ENCODE measurements at regions not wholly inside any gene's neighbourhood (a gene's known extent, or its start where the extent isn't known, plus 50 kb on each side); places are given as distances from the start of the nearest gene placed in this dataset.

- Histone ChIP-seq H3K36me3 (ENCODE audit: control insufficient read depth in 3 of 3, insufficient read depth in 3 of 3, low read length in 3 of 3) (no peaks in the 10 kb centered on the region), H3K27me3 (ENCODE audit: control insufficient read depth in 3 of 3, insufficient read depth in 3 of 3, low read length in 3 of 3) (peaks cover 0 to 3% (median 0%) of the 10 kb centered on the region in 3 donors), H3K9me3 (ENCODE audit: control insufficient read depth in 3 of 3, low read length in 3 of 3) (no peaks in the 10 kb centered on the region), H3K4me3 (ENCODE audit: low read length in 3 of 3) (no peak overlapping the region), H3K27ac (ENCODE audit: low read depth, low read length) (no peak overlapping the region), H3K9ac (ENCODE audit: low read depth in 1 of 3, low read length in 3 of 3) (no peak overlapping the region), H3K4me1 (ENCODE audit: control insufficient read depth in 3 of 3, insufficient read depth in 3 of 3, low read length in 3 of 3) (peaks cover 14 to 22% (median 15%) of the 10 kb centered on the region in 3 donors)
Measured at GRCh38 chr15:31226021-31226420, 100.6 kb upstream of the KLF13 start.

DNA sequence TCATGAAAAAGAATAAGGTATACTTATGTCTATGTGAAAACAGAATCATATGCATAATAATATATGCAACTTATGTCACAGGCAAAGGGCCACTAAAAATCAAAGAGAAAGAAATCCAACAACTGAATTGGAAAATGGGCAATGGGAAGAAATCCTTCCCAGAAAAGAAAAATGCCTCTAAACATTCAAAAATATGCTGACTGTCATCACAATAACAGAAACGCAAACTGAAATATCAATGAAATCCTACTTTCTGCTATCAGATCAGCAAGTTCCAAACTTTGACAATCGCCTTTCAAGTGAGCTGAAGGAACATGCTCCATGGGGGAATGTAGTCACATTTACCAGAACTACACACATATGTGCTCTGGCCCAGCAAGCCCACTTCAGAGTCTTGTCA is 99.4 kb upstream of the KLF13 start:
- Histone ChIP-seq H3K9ac (ENCODE audit: low read depth in 1 of 3, low read length in 3 of 3) (no peak overlapping the region), H3K36me3 (ENCODE audit: control insufficient read depth in 3 of 3, insufficient read depth in 3 of 3, low read length in 3 of 3) (no peaks in the 10 kb centered on the region), H3K27me3 (ENCODE audit: control insufficient read depth in 3 of 3, insufficient read depth in 3 of 3, low read length in 3 of 3) (peaks cover 0 to 3% (median 0%) of the 10 kb centered on the region in 3 donors), H3K4me1 (ENCODE audit: control insufficient read depth in 3 of 3, insufficient read depth in 3 of 3, low read length in 3 of 3) (peaks cover 14 to 18% (median 15%) of the 10 kb centered on the region in 3 donors), H3K9me3 (ENCODE audit: control insufficient read depth in 3 of 3, low read length in 3 of 3) (no peaks in the 10 kb centered on the region), H3K4me3 (ENCODE audit: low read length in 3 of 3) (no peak overlapping the region), H3K27ac (ENCODE audit: low read depth, low read length) (no peak overlapping the region)

GRCh38 chr15:31228011-31228484 is 98.6 kb upstream of the KLF13 start:
- Histone ChIP-seq H3K27ac (ENCODE audit: low read depth, low read length) (no peak overlapping the region), H3K36me3 (ENCODE audit: control insufficient read depth in 3 of 3, insufficient read depth in 3 of 3, low read length in 3 of 3) (no peaks in the 10 kb centered on the region), H3K4me1 (ENCODE audit: control insufficient read depth in 3 of 3, insufficient read depth in 3 of 3, low read length in 3 of 3) (peaks cover 13 to 14% (median 14%) of the 10 kb centered on the region in 3 donors), H3K4me3 (ENCODE audit: low read length in 3 of 3) (no peak overlapping the region), H3K9me3 (ENCODE audit: control insufficient read depth in 3 of 3, low read length in 3 of 3) (no peaks in the 10 kb centered on the region), H3K27me3 (ENCODE audit: control insufficient read depth in 3 of 3, insufficient read depth in 3 of 3, low read length in 3 of 3) (peaks cover 0 to 3% (median 0%) of the 10 kb centered on the region in 3 donors), H3K9ac (ENCODE audit: low read depth in 1 of 3, low read length in 3 of 3) (no peak overlapping the region)

DNA sequence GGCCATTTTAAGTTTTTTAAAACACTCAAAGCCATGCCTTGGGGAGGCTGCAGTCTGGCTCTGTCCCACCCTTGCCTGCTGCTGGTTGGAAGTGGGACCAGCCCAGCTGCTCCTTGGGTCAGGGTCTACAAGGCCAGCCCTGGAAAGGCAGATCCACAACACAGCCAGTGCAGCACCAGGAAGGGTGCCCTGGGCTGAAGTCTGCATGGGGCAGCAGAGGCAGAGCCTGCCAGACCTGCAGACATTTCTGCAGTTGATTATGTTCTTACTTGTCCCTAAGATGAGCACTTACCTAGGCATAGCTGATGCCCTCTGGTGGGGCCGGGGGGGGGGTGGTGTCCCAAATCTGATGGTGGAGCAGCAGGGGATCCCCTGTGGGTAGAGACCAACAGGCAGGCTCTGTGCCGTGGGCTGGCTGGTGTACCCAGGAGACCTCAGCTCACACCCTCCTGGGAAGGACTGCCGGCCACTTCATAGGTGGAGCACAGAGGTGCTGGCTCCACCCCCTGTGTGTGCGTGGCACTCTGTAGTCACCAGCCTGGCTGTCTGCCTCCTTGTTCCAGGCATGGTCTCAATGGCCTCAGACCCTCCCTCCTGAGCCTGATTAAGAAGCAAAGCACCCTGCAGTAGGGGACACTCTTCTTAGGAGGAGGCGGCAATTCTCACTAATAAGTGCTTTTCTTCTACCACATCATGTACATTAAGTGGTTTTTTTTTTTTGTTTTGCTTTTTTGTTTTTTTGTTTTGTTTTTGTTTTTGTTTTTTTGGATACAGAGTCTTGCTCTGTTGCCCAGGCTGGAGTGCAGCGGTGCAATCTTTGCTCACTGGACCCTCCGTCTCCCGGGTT is 97.4 kb upstream of the KLF13 start:
- Histone ChIP-seq H3K9me3 (ENCODE audit: control insufficient read depth in 3 of 3, low read length in 3 of 3) (no peaks in the 10 kb centered on the region), H3K27me3 (ENCODE audit: control insufficient read depth in 3 of 3, insufficient read depth in 3 of 3, low read length in 3 of 3) (no peaks in the 10 kb centered on the region), H3K36me3 (ENCODE audit: control insufficient read depth in 3 of 3, insufficient read depth in 3 of 3, low read length in 3 of 3) (no peaks in the 10 kb centered on the region), H3K9ac (ENCODE audit: low read depth in 1 of 3, low read length in 3 of 3) (no peak overlapping the region), H3K4me3 (ENCODE audit: low read length in 3 of 3) (no peak overlapping the region), H3K4me1 (ENCODE audit: control insufficient read depth in 3 of 3, insufficient read depth in 3 of 3, low read length in 3 of 3) (peaks cover 2 to 6% (median 4%) of the 10 kb centered on the region in 3 donors), H3K27ac (ENCODE audit: low read depth, low read length) (no peak overlapping the region)

GRCh38 chr15:31230630-31231485 is 95.8 kb upstream of the KLF13 start:
- H3K4me1 ChIP-seq (ENCODE audit: control insufficient read depth in 3 of 3, insufficient read depth in 3 of 3, low read length in 3 of 3): peaks cover 3 to 5% (median 4%) of the 10 kb centered on the region in 3 donors
- no peaks in the 10 kb centered on the region for H3K9me3 ChIP-seq (ENCODE audit: control insufficient read depth in 3 of 3, low read length in 3 of 3)
- H3K27ac ChIP-seq (ENCODE audit: low read depth, low read length): no peak overlapping the region
- H3K4me3 ChIP-seq (ENCODE audit: low read length in 3 of 3): no peak overlapping the region
- H3K9ac ChIP-seq (ENCODE audit: low read depth in 1 of 3, low read length in 3 of 3): no peak overlapping the region
- H3K36me3 ChIP-seq (ENCODE audit: control insufficient read depth in 3 of 3, insufficient read depth in 3 of 3, low read length in 3 of 3): no peaks in the 10 kb centered on the region
- H3K27me3 ChIP-seq (ENCODE audit: control insufficient read depth in 3 of 3, insufficient read depth in 3 of 3, low read length in 3 of 3): no peaks in the 10 kb centered on the region

DNA sequence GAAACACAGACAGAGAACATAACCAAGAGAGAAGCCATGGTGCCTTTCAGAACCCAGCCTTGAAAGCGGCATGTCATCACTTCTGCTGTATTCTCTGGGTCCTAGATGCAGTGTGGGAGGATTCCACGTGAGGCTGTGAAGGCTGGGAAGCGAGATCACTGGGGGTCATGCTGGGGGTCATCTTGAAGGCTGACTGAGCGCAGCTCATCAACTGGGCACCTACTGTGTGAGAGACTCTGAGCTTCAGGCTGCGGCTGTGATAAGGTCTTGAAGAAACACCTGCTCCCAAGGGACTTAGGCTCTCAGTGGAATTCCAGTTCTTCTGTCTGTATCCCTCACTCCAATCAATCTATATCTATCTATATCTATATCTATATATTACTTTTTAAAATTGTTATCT is 91.8 kb upstream of the KLF13 start:
- Histone ChIP-seq H3K27me3 (ENCODE audit: control insufficient read depth in 3 of 3, insufficient read depth in 3 of 3, low read length in 3 of 3) (no peaks in the 10 kb centered on the region), H3K27ac (ENCODE audit: low read depth, low read length) (no peak overlapping the region)

GRCh38 chr15:31235311-31236183 is 91.1 kb upstream of the KLF13 start:
- H3K27ac ChIP-seq (ENCODE audit: low read depth, low read length): peak overlapping the region; percentile 43
- peak overlapping the region in 1 of 3 donors; percentile 40 for H3K9ac ChIP-seq (ENCODE audit: low read depth in 1 of 3, low read length in 3 of 3)
- no peaks in the 10 kb centered on the region for H3K9me3 ChIP-seq (ENCODE audit: control insufficient read depth in 3 of 3, low read length in 3 of 3)
- no peak overlapping the region for H3K4me3 ChIP-seq (ENCODE audit: low read length in 3 of 3)
- no peaks in the 10 kb centered on the region for H3K27me3 ChIP-seq (ENCODE audit: control insufficient read depth in 3 of 3, insufficient read depth in 3 of 3, low read length in 3 of 3)
- H3K36me3 ChIP-seq (ENCODE audit: control insufficient read depth in 3 of 3, insufficient read depth in 3 of 3, low read length in 3 of 3): no peaks in the 10 kb centered on the region
- H3K4me1 ChIP-seq (ENCODE audit: control insufficient read depth in 3 of 3, insufficient read depth in 3 of 3, low read length in 3 of 3): peaks cover 9 to 16% (median 12%) of the 10 kb centered on the region in 3 donors

More for the DNA sequence above, 91.8 kb upstream of the KLF13 start:
- Histone ChIP-seq H3K9me3 (ENCODE audit: control insufficient read depth in 3 of 3, low read length in 3 of 3) (no peaks in the 10 kb centered on the region), H3K4me1 (ENCODE audit: control insufficient read depth in 3 of 3, insufficient read depth in 3 of 3, low read length in 3 of 3) (peaks cover 9 to 16% (median 12%) of the 10 kb centered on the region in 3 donors), H3K36me3 (ENCODE audit: control insufficient read depth in 3 of 3, insufficient read depth in 3 of 3, low read length in 3 of 3) (no peaks in the 10 kb centered on the region), H3K4me3 (ENCODE audit: low read length in 3 of 3) (no peak overlapping the region), H3K9ac (ENCODE audit: low read depth in 1 of 3, low read length in 3 of 3) (no peak overlapping the region)

GRCh38 chr15:31236184-31237042 is 90.2 kb upstream of the KLF13 start:
- peak overlapping the region; percentile 43 for H3K27ac ChIP-seq (ENCODE audit: low read depth, low read length)
- H3K9ac ChIP-seq (ENCODE audit: low read depth in 1 of 3, low read length in 3 of 3): peak overlapping the region in 1 of 3 donors; percentile 40
- H3K27me3 ChIP-seq (ENCODE audit: control insufficient read depth in 3 of 3, insufficient read depth in 3 of 3, low read length in 3 of 3): no peaks in the 10 kb centered on the region
- no peaks in the 10 kb centered on the region for H3K36me3 ChIP-seq (ENCODE audit: control insufficient read depth in 3 of 3, insufficient read depth in 3 of 3, low read length in 3 of 3)
- peak overlapping the region in 2 of 3 donors; percentile 35 to 43 for H3K4me3 ChIP-seq (ENCODE audit: low read length in 3 of 3)
- peaks cover 9 to 16% (median 12%) of the 10 kb centered on the region in 3 donors for H3K4me1 ChIP-seq (ENCODE audit: control insufficient read depth in 3 of 3, insufficient read depth in 3 of 3, low read length in 3 of 3)
- H3K9me3 ChIP-seq (ENCODE audit: control insufficient read depth in 3 of 3, low read length in 3 of 3): no peaks in the 10 kb centered on the region

DNA sequence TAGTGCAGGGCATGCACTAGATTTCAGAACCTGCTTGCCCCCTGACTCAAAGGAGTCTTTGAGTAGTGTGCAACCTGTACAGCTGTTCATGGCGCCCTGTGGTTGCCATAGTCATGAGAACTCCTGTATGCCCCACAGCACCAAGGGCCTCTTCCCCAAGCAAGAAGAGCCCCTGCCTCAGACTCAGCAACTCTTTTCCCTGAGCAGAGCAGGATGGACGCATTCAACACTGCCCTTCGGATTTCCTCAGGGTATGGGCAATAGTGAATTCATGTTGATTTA is 89.7 kb upstream of the KLF13 start:
- no peak overlapping the region for H3K9ac ChIP-seq (ENCODE audit: low read depth in 1 of 3, low read length in 3 of 3)
- peak overlapping the region; percentile 37 for H3K27ac ChIP-seq (ENCODE audit: low read depth, low read length)
- peaks cover 9 to 16% (median 12%) of the 10 kb centered on the region in 3 donors for H3K4me1 ChIP-seq (ENCODE audit: control insufficient read depth in 3 of 3, insufficient read depth in 3 of 3, low read length in 3 of 3)
- no peaks in the 10 kb centered on the region for H3K9me3 ChIP-seq (ENCODE audit: control insufficient read depth in 3 of 3, low read length in 3 of 3)
- no peak overlapping the region for H3K4me3 ChIP-seq (ENCODE audit: low read length in 3 of 3)
- H3K36me3 ChIP-seq (ENCODE audit: control insufficient read depth in 3 of 3, insufficient read depth in 3 of 3, low read length in 3 of 3): no peaks in the 10 kb centered on the region
- no peaks in the 10 kb centered on the region for H3K27me3 ChIP-seq (ENCODE audit: control insufficient read depth in 3 of 3, insufficient read depth in 3 of 3, low read length in 3 of 3)
